RWPE1 (cell line): ENCODE measurements at regions not wholly inside any gene's neighbourhood (a gene's known extent, or its start where the extent isn't known, plus 50 kb on each side); places are given as distances from the start of the nearest gene placed in this dataset.
A peak's percentile ranks its signal among the peaks of the same experiment; 100 is the strongest.

Experiments
- CTCF ChIA-PET: fragments of 350-600 bp; sonication (Branson Sonifier 250); formaldehyde crosslinking; extraction: SDS; loops from one replicate; lab custom pipeline; 2021; lab: Yijun Ruan, JAX
- POLR2A ChIA-PET: fragments of 400-600 bp; formaldehyde crosslinking; extraction: SDS; loops from one replicate; lab custom pipeline; 2020; ENCODE audit warnings: antibody characterized with exemption; ENCODE audit not compliant: low non-redundant PET; lab: Yijun Ruan, JAX
- DNase-seq: peaks from one replicate; pipeline ENCODE4 v3.0.0; 2012; ENCODE audit warnings: low spot score
- H3K27ac ChIP-seq: fragments of 450-650 bp; 2 replicates; pipeline ENCODE4 v1.5.1; 2017
- TF ChIP-seq, protein P1 (sequence below): fragments of 450-650 bp; conservative IDR thresholded peaks from 2 replicates; pipeline ENCODE4 v1.5.1; 2017; ENCODE audit warnings: low read depth, mild to moderate bottlenecking

DNA sequence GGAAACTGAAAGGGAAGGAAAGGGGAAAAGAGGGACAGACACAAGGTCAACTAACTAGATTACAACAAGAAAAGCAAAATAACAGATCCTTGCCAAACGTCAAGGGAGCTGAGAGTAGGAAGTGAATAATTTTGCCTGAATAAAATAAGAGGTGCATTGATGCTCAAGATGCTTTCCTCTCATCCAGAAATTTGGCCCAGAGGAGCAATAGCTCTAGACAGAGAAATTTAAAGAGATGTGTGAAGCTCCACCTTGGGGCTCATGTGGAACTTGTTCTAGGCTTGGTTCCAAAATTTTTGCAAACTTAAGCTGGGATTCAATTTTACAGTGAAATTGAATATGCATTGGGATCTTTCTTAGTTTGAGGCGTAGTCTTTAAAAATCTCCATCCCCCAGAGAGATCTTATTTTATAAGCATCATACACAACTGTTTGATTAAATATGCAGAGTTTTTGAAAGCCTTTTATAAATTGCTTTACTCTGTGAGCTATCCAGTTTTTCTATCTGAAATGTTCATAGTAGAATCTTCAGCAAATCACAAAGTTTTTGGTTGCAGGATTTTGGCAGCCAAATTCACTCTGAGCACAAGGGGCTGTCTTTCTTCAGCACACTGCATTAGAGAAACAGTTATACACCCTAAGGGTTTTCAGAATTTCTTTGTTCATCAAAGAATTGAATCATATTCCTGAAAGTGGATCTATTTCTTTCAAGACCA lies 1159.5 kb downstream of the ADGRL3 start:
- DNase-seq = no peak
- H3K27ac ChIP-seq = no peak overlapping the region
- TF ChIP-seq, protein P1, sequence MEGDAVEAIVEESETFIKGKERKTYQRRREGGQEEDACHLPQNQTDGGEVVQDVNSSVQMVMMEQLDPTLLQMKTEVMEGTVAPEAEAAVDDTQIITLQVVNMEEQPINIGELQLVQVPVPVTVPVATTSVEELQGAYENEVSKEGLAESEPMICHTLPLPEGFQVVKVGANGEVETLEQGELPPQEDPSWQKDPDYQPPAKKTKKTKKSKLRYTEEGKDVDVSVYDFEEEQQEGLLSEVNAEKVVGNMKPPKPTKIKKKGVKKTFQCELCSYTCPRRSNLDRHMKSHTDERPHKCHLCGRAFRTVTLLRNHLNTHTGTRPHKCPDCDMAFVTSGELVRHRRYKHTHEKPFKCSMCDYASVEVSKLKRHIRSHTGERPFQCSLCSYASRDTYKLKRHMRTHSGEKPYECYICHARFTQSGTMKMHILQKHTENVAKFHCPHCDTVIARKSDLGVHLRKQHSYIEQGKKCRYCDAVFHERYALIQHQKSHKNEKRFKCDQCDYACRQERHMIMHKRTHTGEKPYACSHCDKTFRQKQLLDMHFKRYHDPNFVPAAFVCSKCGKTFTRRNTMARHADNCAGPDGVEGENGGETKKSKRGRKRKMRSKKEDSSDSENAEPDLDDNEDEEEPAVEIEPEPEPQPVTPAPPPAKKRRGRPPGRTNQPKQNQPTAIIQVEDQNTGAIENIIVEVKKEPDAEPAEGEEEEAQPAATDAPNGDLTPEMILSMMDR = no peak
- CTCF ChIA-PET = no interaction called here
- POLR2A ChIA-PET = no interaction called here

DNA sequence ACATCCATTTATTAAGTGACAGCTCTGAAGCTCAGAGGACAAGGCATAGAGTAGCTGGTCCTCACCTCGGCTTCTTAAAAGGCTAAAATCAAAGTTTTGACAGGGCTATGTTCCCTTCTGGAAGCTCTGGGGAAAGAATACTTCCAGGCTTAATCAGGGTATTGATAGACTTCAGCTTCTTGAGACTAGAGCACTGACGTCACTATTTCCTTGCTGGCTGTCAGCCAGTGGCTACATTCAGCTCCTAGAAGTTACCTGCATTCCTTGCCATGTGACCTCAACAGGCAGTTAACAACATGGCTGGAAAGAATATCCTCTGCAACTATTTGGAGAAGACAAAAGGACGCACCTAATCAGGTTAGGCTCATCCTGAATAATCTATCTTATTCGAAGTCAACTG lies 1144.8 kb downstream of the ADGRL3 start:
- CTCF ChIA-PET = no interaction called here
- POLR2A ChIA-PET = no interaction called here
- H3K27ac ChIP-seq = no peak overlapping the region
- TF ChIP-seq, protein P1 = no peak
- DNase-seq = no peak

DNA sequence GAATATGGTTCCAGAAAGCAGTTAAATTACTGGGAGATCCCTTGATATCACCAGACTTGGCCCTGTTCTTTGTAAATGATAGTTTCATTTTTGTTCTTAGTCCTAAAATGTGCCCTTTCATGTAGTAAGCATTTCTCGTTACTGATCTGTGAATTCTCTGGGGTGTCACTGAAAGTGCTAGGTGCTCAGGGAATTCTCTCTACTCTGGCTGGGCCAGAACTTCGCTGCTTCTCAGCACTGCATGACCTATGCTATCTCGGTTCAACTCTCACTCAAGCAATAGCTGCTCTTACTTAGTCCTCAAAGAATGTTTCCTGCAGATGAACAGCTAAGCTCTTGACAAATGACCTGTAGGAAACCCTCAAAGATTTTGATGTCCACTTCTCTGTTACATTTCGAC lies 1144.3 kb downstream of the ADGRL3 start:
- DNase-seq = no peak
- H3K27ac ChIP-seq = no peak overlapping the region
- TF ChIP-seq, protein P1 = no peak
- POLR2A ChIA-PET = no interaction called here
- CTCF ChIA-PET = no interaction called here

DNA sequence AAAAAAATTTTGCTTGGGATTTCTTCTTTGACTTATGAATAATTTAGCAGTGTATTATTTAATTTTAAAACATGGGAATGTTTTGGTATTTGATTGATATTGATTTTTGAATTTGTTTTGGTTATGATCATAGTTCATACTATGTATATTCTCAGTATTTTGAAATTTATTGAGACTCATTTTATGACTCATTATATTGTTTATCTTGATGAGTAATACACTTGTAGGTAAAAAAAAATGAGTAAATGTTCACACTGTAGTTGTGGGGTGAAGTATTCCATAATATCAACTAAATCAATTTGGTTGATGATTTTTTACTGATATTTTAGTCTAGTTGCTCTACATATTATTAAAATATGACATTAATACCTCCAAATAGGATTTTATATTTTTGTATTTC lies 1142.2 kb downstream of the ADGRL3 start:
- TF ChIP-seq, protein P1 = no peak
- CTCF ChIA-PET = interaction anchor here (0.5 to 0.7 kb wide), 2 partner anchors 10 to 426 kb away, joined by 3 to 4 read pairs; no protein-coding TSS in a partner anchor

DNA sequence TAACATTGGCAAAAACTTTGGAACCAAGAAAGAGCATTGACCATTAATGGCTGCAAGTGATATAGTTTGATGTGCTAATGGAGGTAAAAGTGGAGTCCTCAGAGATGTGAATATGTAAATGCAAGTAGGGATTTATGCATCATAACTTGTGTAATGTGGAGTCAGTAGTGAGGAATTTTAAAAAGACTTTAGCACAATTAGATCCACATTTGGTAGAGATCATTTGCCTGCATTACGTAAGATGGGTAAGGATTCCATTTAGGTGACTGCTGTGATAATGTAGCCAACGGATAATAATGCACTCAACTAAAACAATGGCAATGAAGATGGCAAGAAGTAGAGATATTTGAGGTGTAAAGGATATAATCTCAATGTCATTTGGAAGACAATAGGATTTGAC lies 1128.4 kb downstream of the ADGRL3 start:
- peak; percentile 2 for DNase-seq
- H3K27ac ChIP-seq = no peak overlapping the region
- ChIA-PET CTCF (no interaction called here), POLR2A (no interaction called here)
- TF ChIP-seq, protein P1 = no peak

More for the DNA sequence above, 1142.2 kb downstream of the ADGRL3 start:
- H3K27ac ChIP-seq = no peak overlapping the region
- peak; percentile 10 for DNase-seq
- POLR2A ChIA-PET = no interaction called here

DNA sequence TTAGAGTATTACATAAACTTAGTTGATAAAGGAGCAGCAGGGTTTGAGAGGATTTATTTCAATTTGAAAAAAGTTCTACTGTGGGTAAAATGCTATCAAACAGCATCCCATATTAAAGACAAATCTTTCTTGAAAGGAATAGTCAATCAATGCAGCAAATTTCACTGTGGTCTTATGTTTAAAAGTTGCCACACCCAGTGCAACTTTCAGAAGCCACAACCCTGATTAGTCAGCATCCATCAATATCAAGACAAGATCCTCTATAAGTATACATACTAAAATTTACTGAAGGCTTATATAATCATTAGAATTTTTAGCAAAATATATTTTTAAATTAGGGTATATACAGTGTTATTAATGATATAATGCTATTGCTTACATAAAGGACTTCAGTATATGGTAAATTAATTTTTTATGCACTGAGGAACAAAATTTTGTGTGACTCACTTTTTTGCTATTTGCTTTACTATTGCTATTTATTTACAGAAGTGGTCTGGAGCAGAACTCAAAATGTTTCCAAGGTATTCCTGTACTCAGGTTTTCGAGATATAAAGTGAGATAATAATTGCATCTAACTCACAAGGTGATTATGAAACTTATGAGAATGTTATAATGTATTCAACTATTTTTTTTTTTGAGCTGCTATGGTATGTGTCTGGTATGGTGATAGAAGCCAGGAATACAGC lies 1127.6 kb downstream of the ADGRL3 start:
- TF ChIP-seq, protein P1 = no peak

More for the DNA sequence above, 1127.6 kb downstream of the ADGRL3 start:
- no peak overlapping the region for H3K27ac ChIP-seq
- ChIA-PET POLR2A (no interaction called here), CTCF (no interaction called here)
- DNase-seq = no peak
